ENCODE measurements at regions not wholly inside any gene's neighbourhood (a gene's known extent, or its start where the extent isn't known, plus 50 kb on each side); places are given as distances from the start of the nearest gene placed in this dataset.
A peak's percentile ranks its signal among the peaks of the same experiment; 100 is the strongest.

GRCh38 chr12:41700940-41701339 lies 443.7 kb downstream of the GXYLT1 start:
- Histone ChIP-seq H3K27me3 (ENCODE audit: control insufficient read depth, insufficient read depth, low read length) (no peaks in the 10 kb centered on the region), H3K4me3 (ENCODE audit: low read depth, low read length) (no peak overlapping the region), H3K36me3 (ENCODE audit: control insufficient read depth, insufficient read depth, low read length) (no peaks in the 10 kb centered on the region)
- TF ChIP-seq CTCF (IDR thresholded peaks at IDR 0.05; ENCODE audit: insufficient read depth, low read depth, low read length) = no peak
- CTCF ChIA-PET = no interaction called here
- DNase-seq (ENCODE audit: low read depth) = no peak
- POLR2A ChIA-PET = no interaction called here

GRCh38 chr12:41699658-41700057 lies 445.0 kb downstream of the GXYLT1 start:
- no peaks in the 10 kb centered on the region for H3K27me3 ChIP-seq (ENCODE audit: control insufficient read depth, insufficient read depth, low read length)
- TF ChIP-seq CTCF (IDR thresholded peaks at IDR 0.05; ENCODE audit: insufficient read depth, low read depth, low read length) = no peak
- DNase-seq (ENCODE audit: low read depth) = no peak
- ChIA-PET CTCF (interaction anchor here (1.3 kb wide), 1 partner anchor 325 kb away, joined by 3 read pairs; no protein-coding TSS in a partner anchor), POLR2A (no interaction called here)
- no peaks in the 10 kb centered on the region for H3K36me3 ChIP-seq (ENCODE audit: control insufficient read depth, insufficient read depth, low read length)
- H3K4me3 ChIP-seq (ENCODE audit: low read depth, low read length) = no peak overlapping the region

GRCh38 chr12:41697161-41697560 lies 447.5 kb downstream of the GXYLT1 start:
- Histone ChIP-seq H3K27me3 (ENCODE audit: control insufficient read depth, insufficient read depth, low read length) (no peaks in the 10 kb centered on the region), H3K4me3 (ENCODE audit: low read depth, low read length) (no peak overlapping the region), H3K36me3 (ENCODE audit: control insufficient read depth, insufficient read depth, low read length) (no peaks in the 10 kb centered on the region)
- ChIA-PET CTCF (no interaction called here), POLR2A (no interaction called here)
- DNase-seq (ENCODE audit: low read depth) = no peak
- no peak for TF ChIP-seq CTCF (IDR thresholded peaks at IDR 0.05; ENCODE audit: insufficient read depth, low read depth, low read length)

GRCh38 chr12:41684997-41685396 lies 459.7 kb downstream of the GXYLT1 start:
- ChIA-PET CTCF (interaction anchor here (0.9 to 5.0 kb wide), 2 partner anchors 339 to 687 kb away, joined by 3 to 36 read pairs; no protein-coding TSS in a partner anchor), POLR2A (no interaction called here)
- H3K36me3 ChIP-seq (ENCODE audit: control insufficient read depth, insufficient read depth, low read length) = no peaks in the 10 kb centered on the region
- DNase-seq (ENCODE audit: low read depth) = no peak
- H3K4me3 ChIP-seq (ENCODE audit: low read depth, low read length) = no peak overlapping the region
- no peaks in the 10 kb centered on the region for H3K27me3 ChIP-seq (ENCODE audit: control insufficient read depth, insufficient read depth, low read length)
- TF ChIP-seq CTCF (IDR thresholded peaks at IDR 0.05; ENCODE audit: insufficient read depth, low read depth, low read length) = peak; percentile 53

GRCh38 chr12:41683513-41684240 lies 461.0 kb downstream of the GXYLT1 start:
- Histone ChIP-seq H3K27me3 (ENCODE audit: control insufficient read depth, insufficient read depth, low read length) (no peaks in the 10 kb centered on the region), H3K4me3 (ENCODE audit: low read depth, low read length) (no peak overlapping the region), H3K36me3 (ENCODE audit: control insufficient read depth, insufficient read depth, low read length) (no peaks in the 10 kb centered on the region)
- ChIA-PET CTCF (interaction anchor here (5.0 kb wide), 1 partner anchor 340 kb away, joined by 36 read pairs; no protein-coding TSS in a partner anchor), POLR2A (no interaction called here)
- no peak for TF ChIP-seq CTCF (IDR thresholded peaks at IDR 0.05; ENCODE audit: insufficient read depth, low read depth, low read length)
- DNase-seq (ENCODE audit: low read depth) = no peak
